Aorta (tissue), 5 donors: ENCODE measurements at regions not wholly inside any gene's neighbourhood (a gene's known extent, or its start where the extent isn't known, plus 50 kb on each side); places are given as distances from the start of the nearest gene placed in this dataset.
A peak's percentile ranks its signal among the peaks of the same experiment; 100 is the strongest.

Experiments used
- ATAC-seq: fragments of 200-7000 bp; cut with Tn5 transposase; one replicate; pipeline ENCODE4 v1.9.1; 2022; ENCODE audit warnings: moderate library complexity; ENCODE audit not compliant: low FRiP score
- DNase-seq, 2 donors: peaks; one replicate each; pipeline ENCODE4 v3.0.0-alpha.2; 2020
- H3K27ac ChIP-seq, 2 donors: one replicate each; pipeline ENCODE4 v1.5.1; 2013; ENCODE audit warnings: low read length in 2 of 2, mild to moderate bottlenecking in 2 of 2, moderate library complexity in 2 of 2, control low read depth in 1 of 2, inconsistent platforms in 1 of 2, low read depth in 1 of 2
- H3K27me3 ChIP-seq, 2 donors: one replicate each; pipeline ENCODE4 v1.6.1; 2013; ENCODE audit warnings: control low read depth in 1 of 2, low read length in 1 of 2, mild to moderate bottlenecking in 1 of 2, moderate library complexity in 1 of 2; ENCODE audit not compliant: insufficient read depth in 2 of 2, control insufficient read depth in 1 of 2
- H3K36me3 ChIP-seq, 2 donors: one replicate each; pipeline ENCODE4 v1.6.1; 2013; ENCODE audit warnings: control low read depth in 1 of 2, low read length in 1 of 2, mild to moderate bottlenecking in 1 of 2; ENCODE audit not compliant: insufficient read depth in 2 of 2, control insufficient read depth in 1 of 2
- H3K4me1 ChIP-seq, 2 donors: one replicate each; pipeline ENCODE4 v1.6.1; 2013; ENCODE audit warnings: low read length in 2 of 2, control low read depth in 1 of 2, mild to moderate bottlenecking in 1 of 2, moderate library complexity in 1 of 2; ENCODE audit not compliant: insufficient read depth in 2 of 2, control insufficient read depth in 1 of 2
- H3K4me3 ChIP-seq, 2 donors: one replicate each; pipeline ENCODE4 v1.5.1; 2013; ENCODE audit warnings: low read length in 2 of 2, control low read depth in 1 of 2, mild to moderate bottlenecking in 1 of 2
- H3K9me3 ChIP-seq: one replicate; pipeline ENCODE4 v1.6.1; 2013; ENCODE audit warnings: mild to moderate bottlenecking, low read length; ENCODE audit not compliant: control insufficient read depth
- WGBS, 2 donors: extraction: QIAGEN DNeasy Blood & Tissue Kit; methylation state at CpG; one replicate each; pipeline ENCODE4 v1.1.7; 2013; 5-methylcytosine and 5-hydroxymethylcytosine counted together
- intact Hi-C, 2 donors: fragments of 100-400 bp; cut with DNase I; formaldehyde crosslinking; loops; one replicate each; pipeline versions ENCODE4 v1.14.2 to v1.15.0; 2022
- donor health status: healthy with polysubstance abuse.
- donor health status: Bipolar disorder and iron deficiency.
- donor health status: DM: no; HTN: no; CAD: no.
- donor health status: DM: no; HTN: no; CAD: no.
- donor health status: DM: yes; HTN: yes; CAD: no.

DNA sequence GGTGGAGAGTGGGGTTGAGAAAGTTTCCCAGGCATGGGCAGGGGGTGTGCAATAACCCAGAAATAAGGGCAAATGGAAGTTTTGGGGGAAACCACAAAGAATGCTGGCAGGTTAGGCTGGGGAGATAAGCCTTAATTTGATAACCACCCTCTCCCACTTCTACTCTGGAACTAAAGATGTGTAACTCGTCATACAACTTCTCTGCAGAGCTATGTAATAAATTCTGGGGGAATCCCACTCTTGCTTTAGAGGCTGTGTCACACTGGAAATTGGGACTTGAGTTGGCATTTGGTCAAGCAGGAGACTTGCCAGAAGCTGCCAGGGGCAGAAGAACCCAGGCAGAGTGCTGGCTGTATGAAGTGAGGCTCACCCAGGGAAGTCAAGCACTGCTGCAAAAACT, 170.9 kb upstream of the CPEB2 start:
- intact Hi-C loops: loop anchor here in 1 of 2 donors (10.0 kb wide), 1 partner anchor 93 kb away; no protein-coding TSS in a partner anchor
- Histone ChIP-seq H3K27ac (no peak overlapping the region), H3K4me1 (no peaks in the 10 kb centered on the region), H3K9me3 (no peaks in the 10 kb centered on the region), H3K36me3 (no peaks in the 10 kb centered on the region), H3K27me3 (no peaks in the 10 kb centered on the region), H3K4me3 (no peak overlapping the region)
- no peak for ATAC-seq
- DNase-seq: no peak
- 5 to 19% methylated on average over 1 of the region's 1 CpG for WGBS, 2 donors

DNA sequence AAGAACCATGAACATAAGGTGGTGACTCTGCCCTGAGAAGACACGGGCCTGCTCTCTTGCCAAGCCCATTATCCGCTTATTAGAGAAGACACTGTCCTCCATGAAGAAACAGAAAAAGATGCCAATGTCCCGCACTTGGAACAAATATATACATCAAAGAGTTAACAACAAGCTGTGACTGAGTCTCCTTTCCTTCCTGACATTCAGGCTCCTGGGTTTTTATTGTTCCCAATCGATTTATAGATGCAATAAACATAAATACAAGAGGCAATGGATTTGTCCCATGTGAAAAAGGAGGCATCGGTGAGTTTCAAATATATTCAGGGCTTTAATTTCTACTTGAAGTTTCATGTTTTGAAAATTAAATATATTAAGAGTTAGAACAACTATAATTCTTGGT, 169.2 kb upstream of the CPEB2 start:
- Histone ChIP-seq H3K36me3 (no peaks in the 10 kb centered on the region), H3K27ac (no peak overlapping the region), H3K4me1 (no peaks in the 10 kb centered on the region), H3K9me3 (no peaks in the 10 kb centered on the region), H3K27me3 (no peaks in the 10 kb centered on the region), H3K4me3 (no peak overlapping the region)
- 56 to 74% methylated on average over 5 of the region's 5 CpGs for WGBS, 2 donors
- no peak for DNase-seq
- intact Hi-C loops: loop anchor here in 1 of 2 donors (10.0 kb wide), 1 partner anchor 92 kb away; no protein-coding TSS in a partner anchor
- ATAC-seq: no peak

DNA sequence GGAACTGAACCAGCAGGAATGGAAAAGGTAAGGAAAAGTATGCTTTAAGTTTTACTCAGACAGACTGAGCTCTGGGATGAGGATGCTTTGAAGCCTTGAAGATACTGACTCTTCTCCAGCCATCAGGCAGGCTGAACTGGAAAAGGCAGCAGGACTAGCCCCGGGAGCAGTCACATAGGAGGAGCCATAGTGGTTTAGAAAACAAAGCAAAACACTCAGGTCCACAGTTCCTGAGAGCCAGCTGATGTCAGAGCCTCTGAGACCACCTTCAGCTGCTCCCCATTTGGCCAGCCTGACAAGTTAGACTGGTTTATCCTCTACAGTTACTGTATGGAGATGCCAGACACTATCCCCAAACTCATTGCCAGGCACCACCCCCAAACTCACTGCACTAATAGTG, 167.9 kb upstream of the CPEB2 start:
- Histone ChIP-seq H3K4me1 (no peaks in the 10 kb centered on the region), H3K27ac (no peak overlapping the region), H3K4me3 (no peak overlapping the region), H3K36me3 (no peaks in the 10 kb centered on the region), H3K27me3 (no peaks in the 10 kb centered on the region), H3K9me3 (no peaks in the 10 kb centered on the region)
- ATAC-seq (no peak), DNase-seq (no peak)
- intact Hi-C loops: loop anchor here in 1 of 2 donors (10.0 kb wide), 1 partner anchor 90 kb away; no protein-coding TSS in a partner anchor
- WGBS, 2 donors: 35 to 48% methylated on average over 1 of the region's 1 CpG

DNA sequence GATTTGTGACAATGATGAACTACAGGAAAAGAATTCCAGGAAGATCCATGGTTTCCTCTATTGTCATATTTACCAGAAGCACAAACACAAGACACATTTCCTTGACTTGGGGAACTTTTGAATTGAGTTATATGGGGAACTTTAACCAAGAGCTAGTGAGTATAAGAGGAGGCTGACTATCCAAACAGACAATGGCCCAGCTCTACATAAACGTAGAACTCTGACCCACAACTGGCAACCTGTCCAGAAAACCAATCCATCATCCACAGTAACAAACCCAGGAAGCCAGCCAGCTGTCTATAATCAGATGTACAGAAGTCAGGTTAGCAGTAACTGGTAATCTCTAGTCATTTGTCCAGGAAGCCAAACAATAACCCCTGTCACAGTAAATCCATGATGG, 167.0 kb upstream of the CPEB2 start:
- no peak for DNase-seq
- H3K27ac ChIP-seq: no peak overlapping the region
- WGBS, 2 donors: 32 to 47% methylated on average over 1 of the region's 1 CpG
- H3K4me3 ChIP-seq: no peak overlapping the region
- H3K9me3 ChIP-seq: no peaks in the 10 kb centered on the region
- no peaks in the 10 kb centered on the region for H3K36me3 ChIP-seq
- ATAC-seq: peak; percentile 26
- H3K27me3 ChIP-seq: no peaks in the 10 kb centered on the region
- intact Hi-C loops: loop anchor here (5.0 to 10.0 kb wide), 2 partner anchors 82 to 90 kb away; no protein-coding TSS in a partner anchor
- no peaks in the 10 kb centered on the region for H3K4me1 ChIP-seq

DNA sequence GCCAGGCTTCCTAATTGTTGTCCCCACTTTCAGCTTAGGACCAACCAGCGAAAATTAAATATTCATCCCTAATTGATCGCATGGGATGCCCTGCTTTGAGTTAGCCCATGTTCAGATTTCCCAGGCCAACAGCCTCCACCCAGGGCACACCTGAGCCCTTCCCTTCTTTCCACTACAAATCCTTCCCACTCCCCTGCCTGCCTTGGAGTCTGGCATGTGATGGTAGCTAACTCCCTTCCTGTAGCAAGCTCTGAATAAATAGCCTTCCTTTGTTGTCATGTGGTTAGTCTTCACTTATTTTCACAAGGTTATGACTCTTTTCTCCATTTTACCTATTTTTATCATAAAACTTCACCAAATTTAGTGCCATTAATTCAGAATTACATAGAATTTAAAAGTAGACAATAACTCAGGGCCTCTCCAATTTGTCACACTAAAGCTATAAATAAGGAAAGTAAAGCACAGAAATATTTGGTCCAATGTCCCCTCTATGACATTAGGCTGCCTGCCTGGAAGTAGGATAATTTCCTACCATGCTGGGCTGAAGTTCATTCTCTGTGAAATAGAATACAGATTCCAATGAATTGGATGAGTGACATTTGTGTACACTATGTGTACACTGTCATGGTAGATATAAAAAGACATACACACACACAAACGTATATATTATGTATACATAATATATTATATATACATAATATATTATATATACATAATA, 166.4 kb upstream of the CPEB2 start:
- intact Hi-C loops: loop anchor here (5.0 to 10.0 kb wide), 2 partner anchors 81 to 89 kb away; no protein-coding TSS in a partner anchor
- Histone ChIP-seq H3K27me3 (no peaks in the 10 kb centered on the region), H3K9me3 (no peaks in the 10 kb centered on the region), H3K4me3 (no peak overlapping the region), H3K36me3 (no peaks in the 10 kb centered on the region), H3K27ac (no peak overlapping the region), H3K4me1 (no peaks in the 10 kb centered on the region)
- ATAC-seq (peak; percentile 62), DNase-seq (no peak)
- WGBS, 2 donors: 87 to 92% methylated on average over 3 of the region's 3 CpGs

DNA sequence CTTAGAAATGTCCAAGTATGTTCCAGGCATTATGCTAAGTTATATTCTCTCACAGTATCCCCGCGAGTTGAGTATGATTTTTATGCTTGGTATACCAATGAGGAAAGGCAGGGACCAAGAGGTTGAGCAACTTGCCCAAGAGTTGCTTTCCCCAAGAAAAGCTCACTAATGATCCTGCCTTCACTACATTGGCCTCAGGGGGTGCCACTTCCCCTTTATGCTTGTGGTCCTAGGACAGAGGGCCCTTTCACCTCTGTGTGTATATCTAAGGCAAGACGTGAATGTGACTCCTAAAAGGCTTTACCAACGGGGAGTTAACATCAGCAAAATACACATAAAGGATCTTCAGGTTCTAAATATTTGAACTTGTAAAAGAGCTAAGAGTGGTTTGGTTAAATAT, 164.4 kb upstream of the CPEB2 start:
- intact Hi-C loops: loop anchor here (5.0 to 10.0 kb wide), 2 partner anchors 79 to 87 kb away; no protein-coding TSS in a partner anchor
- no peak for ATAC-seq

DNA sequence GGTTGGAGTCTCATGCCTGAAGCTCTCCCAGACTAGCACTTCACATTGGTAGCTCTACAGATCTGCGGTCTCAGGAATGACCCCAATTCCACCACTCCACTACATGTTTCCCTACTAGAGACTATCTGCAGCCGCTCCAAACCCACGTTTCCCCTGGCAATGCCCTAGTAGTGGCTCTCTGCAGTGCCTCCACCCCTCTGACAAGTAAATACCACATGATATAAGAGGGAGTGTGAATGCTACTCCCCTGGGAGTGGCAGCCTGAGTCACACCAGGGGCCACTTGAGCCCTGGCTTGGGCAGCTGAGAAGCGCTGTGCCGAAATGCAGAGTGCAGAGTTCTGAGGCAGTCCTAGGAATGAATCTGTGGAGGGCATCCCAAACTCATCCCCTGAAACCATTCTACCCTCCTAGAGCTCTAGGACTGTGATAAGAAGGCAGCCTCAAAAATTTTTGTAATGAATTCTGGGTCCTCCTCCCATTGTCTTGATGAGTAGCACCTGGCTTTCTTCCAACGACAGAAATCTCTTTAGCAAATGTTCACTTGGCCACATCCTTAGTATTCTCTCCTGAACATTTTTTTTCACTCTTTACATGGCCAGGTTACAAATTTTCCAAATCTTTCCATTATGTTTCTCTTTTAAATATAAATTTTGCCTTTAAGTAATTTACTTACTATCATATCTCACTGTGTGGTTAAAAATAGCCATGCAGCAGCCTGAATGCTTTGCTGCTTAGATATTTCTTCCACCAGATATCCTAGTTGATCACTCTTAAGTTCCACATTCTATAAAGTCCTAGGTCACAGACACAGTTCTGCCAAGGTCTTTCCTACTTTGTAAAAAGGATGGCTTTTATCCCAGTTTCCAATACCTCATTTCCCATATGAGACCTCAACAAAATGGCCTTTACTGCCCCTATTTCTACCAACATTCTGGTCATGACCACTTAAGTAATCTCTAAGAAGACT, 160.2 kb upstream of the CPEB2 start:
- peak; percentile 73 to 86 for DNase-seq
- peak; percentile 75 for ATAC-seq

More for the DNA sequence above, 164.4 kb upstream of the CPEB2 start:
- Histone ChIP-seq H3K4me3 (no peak overlapping the region), H3K4me1 (peaks cover 0 to 4% of the 10 kb centered on the region in 2 donors), H3K27ac (no peak overlapping the region), H3K9me3 (no peaks in the 10 kb centered on the region), H3K27me3 (no peaks in the 10 kb centered on the region), H3K36me3 (no peaks in the 10 kb centered on the region)
- 85 to 87% methylated on average over 4 of the region's 4 CpGs for WGBS, 2 donors
- no peak for DNase-seq

DNA sequence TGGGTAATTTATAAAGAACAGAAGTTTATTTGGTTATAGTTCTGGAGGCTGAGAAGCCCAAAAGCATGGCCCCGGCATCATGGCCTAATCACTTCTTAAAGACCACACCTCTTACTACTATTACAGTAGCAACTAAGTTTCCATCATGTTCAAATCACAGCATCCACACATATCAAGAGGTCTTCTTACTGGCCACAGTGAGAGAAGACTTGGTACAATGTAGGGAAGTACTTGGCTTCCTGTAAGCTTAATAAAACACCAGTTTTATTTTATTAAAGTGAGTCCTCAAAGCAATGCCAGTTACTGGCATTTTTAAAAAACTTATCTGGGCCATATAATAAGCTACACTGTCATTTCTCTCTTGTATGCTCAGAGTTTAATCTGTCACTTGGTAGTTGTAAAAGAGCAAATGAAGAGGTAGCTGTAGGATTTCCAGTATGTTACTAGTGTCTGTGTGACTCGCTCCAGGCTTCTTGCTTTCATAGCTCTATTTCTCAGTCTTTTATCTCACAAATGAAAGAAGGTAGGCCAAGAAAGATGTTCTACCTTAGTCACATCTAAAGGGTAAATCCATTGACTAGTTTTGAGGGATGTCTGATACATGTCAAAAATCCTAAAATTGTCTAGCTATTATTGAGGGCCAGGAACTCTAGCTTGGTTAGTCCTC, 159.2 kb upstream of the CPEB2 start:
- Histone ChIP-seq H3K4me1 (peaks cover 0 to 5% of the 10 kb centered on the region in 2 donors), H3K27ac (peak overlapping the region in 1 of 2 donors; percentile 51), H3K36me3 (no peaks in the 10 kb centered on the region), H3K27me3 (no peaks in the 10 kb centered on the region), H3K9me3 (no peaks in the 10 kb centered on the region), H3K4me3 (no peak overlapping the region)
- ATAC-seq (no peak), DNase-seq (no peak)
- intact Hi-C loops: no loop called here
- 85 to 86% methylated on average over 2 of the region's 2 CpGs for whole genome bisulfite sequencing, 2 donors

More for the DNA sequence above, 160.2 kb upstream of the CPEB2 start:
- WGBS, 2 donors: 33 to 39% methylated on average over 6 of the region's 6 CpGs
- intact Hi-C loops: no loop called here
- no peak overlapping the region for H3K4me3 ChIP-seq
- peaks cover 0 to 5% of the 10 kb centered on the region in 2 donors for H3K4me1 ChIP-seq
- H3K27ac ChIP-seq: peak overlapping the region in 1 of 2 donors; percentile 51
- H3K27me3 ChIP-seq: no peaks in the 10 kb centered on the region
- no peaks in the 10 kb centered on the region for H3K36me3 ChIP-seq
- H3K9me3 ChIP-seq: no peaks in the 10 kb centered on the region
